PC-3 (cell line): ENCODE measurements at regions not wholly inside any gene's neighbourhood (a gene's known extent, or its start where the extent isn't known, plus 50 kb on each side); places are given as distances from the start of the nearest gene placed in this dataset.

Experiments used
- ATAC-seq: fragments of 200-7000 bp; cut with Tn5 transposase; 2 replicates; pipeline ENCODE4 v1.9.1; 2020; ENCODE audit warnings: mild to moderate bottlenecking, moderate library complexity
- BruUV-seq: library from RNA; stranded (reverse); fragments of 400-500 nt; replicated peaks from 2 replicates; lab custom pipeline; 2021; lab: Mats Ljungman, UMichigan
- CTCF ChIA-PET: fragments of 300-600 bp; sonication (Branson Sonifier 250); formaldehyde crosslinking; loops from one replicate; lab custom pipeline; 2022; ENCODE audit warnings: antibody characterized with exemption; lab: Charles Lee
- POLR2A ChIA-PET: fragments of 300-600 bp; sonication (Branson Sonifier 250); formaldehyde crosslinking; loops from one replicate; lab custom pipeline; 2022; ENCODE audit warnings: antibody characterized with exemption; ENCODE audit not compliant: unreplicated experiment; lab: Charles Lee
- DNase-seq: peaks from one replicate; pipeline ENCODE4 v3.0.0-alpha.2; 2015
- H2AFZ ChIP-seq: fragments of 300-600 bp; sonication (generic); 2 replicates; pipeline ENCODE4 v1.6.0; 2016; ENCODE audit warnings: antibody characterized with exemption, low read length
- H3F3A ChIP-seq: fragments of 300-600 bp; sonication (generic); one replicate; pipeline ENCODE4 v1.6.0; 2017; ENCODE audit warnings: antibody characterized with exemption, low read length, control low read depth, mild to moderate bottlenecking; ENCODE audit not compliant: unreplicated experiment
- H3K27ac ChIP-seq: fragments of 300-600 bp; sonication (generic); 2 replicates; pipeline ENCODE4 v1.5.1; 2016; ENCODE audit warnings: mild to moderate bottlenecking, low read length
- H3K27me3 ChIP-seq: fragments of 300-600 bp; sonication (generic); 2 replicates; pipeline ENCODE4 v1.6.1; 2016; ENCODE audit warnings: low read length, mixed read lengths
- H3K36me3 ChIP-seq: fragments of 300-600 bp; sonication (generic); 2 replicates; pipeline ENCODE4 v1.6.1; 2016; ENCODE audit warnings: low read depth, mixed run types, low read length, mixed read lengths
- H3K4me1 ChIP-seq: fragments of 300-600 bp; sonication (generic); 2 replicates; pipeline ENCODE4 v1.5.1; 2016; ENCODE audit warnings: low read length; ENCODE audit not compliant: insufficient read depth
- H3K4me2 ChIP-seq: fragments of 300-600 bp; sonication (generic); 2 replicates; pipeline ENCODE4 v1.6.0; 2016; ENCODE audit warnings: low read length
- H3K4me3 ChIP-seq: fragments of 300-600 bp; sonication (generic); 2 replicates; pipeline ENCODE4 v1.5.1; 2016; ENCODE audit warnings: mild to moderate bottlenecking, low read length, mixed read lengths
- H3K79me2 ChIP-seq: fragments of 300-600 bp; sonication (generic); 2 replicates; pipeline ENCODE4 v1.6.1; 2017; ENCODE audit warnings: low read length, mixed read lengths
- H3K9ac ChIP-seq: fragments of 300-600 bp; sonication (generic); 2 replicates; pipeline ENCODE4 v1.6.0; 2016; ENCODE audit warnings: mild to moderate bottlenecking, low read length
- H3K9me2 ChIP-seq: fragments of 300-600 bp; sonication (generic); replicated peaks from 2 replicates; pipeline ENCODE4 v1.6.1; 2016; ENCODE audit warnings: mixed run types, low read length, mixed read lengths
- H3K9me3 ChIP-seq: fragments of 300-600 bp; sonication (generic); 2 replicates; pipeline ENCODE4 v1.6.1; 2016; ENCODE audit warnings: low read length, mixed read lengths
- H4K20me1 ChIP-seq: fragments of 300-600 bp; sonication (generic); 2 replicates; pipeline ENCODE4 v1.6.1; 2016; ENCODE audit warnings: low read length, mixed read lengths
- CTCF ChIP-seq: fragments of 300-600 bp; sonication (generic); conservative IDR thresholded peaks from 2 replicates; pipeline ENCODE4 v1.5.1; 2017; ENCODE audit warnings: antibody characterized with exemption, low read depth, mild to moderate bottlenecking, low read length
- EZH2 ChIP-seq: fragments of 300-600 bp; sonication (generic); IDR thresholded peaks from one replicate; pipeline ENCODE4 v1.6.1; 2017; ENCODE audit warnings: antibody characterized with exemption, mild to moderate bottlenecking, low read length; ENCODE audit not compliant: unreplicated experiment
- EZH2phosphoT487 ChIP-seq: fragments of 300-600 bp; sonication (generic); IDR thresholded peaks from 2 replicates; pipeline ENCODE4 v1.6.1; 2018; ENCODE audit warnings: mild to moderate bottlenecking, antibody characterized with exemption, low read length, borderline replicate concordance
- intact Hi-C: fragments of 100-400 bp; cut with micrococcal nuclease; formaldehyde crosslinking; loops from 2 replicates; pipeline ENCODE4 v1.9.0; 2023

- no peaks in the 10 kb centered on the region for H3K9me2 ChIP-seq
- no peaks in the 10 kb centered on the region for H3F3A ChIP-seq
- H3K9ac ChIP-seq = no peak overlapping the region
- CTCF ChIA-PET = no interaction called here
- intact Hi-C loops = no loop called here
- no TSS peak for BruUV-seq
- H2AFZ ChIP-seq = no peak overlapping the region
- no peak for DNase-seq
- no peak for ATAC-seq
- POLR2A ChIA-PET = no interaction called here
- no peaks in the 10 kb centered on the region for H3K79me2 ChIP-seq
- H4K20me1 ChIP-seq = no peaks in the 10 kb centered on the region
- H3K27me3 ChIP-seq = no peaks in the 10 kb centered on the region
- no peaks in the 10 kb centered on the region for H3K4me1 ChIP-seq
- TF ChIP-seq EZH2phosphoT487 (no peak), EZH2 (no peak), CTCF (no peak)
- H3K4me2 ChIP-seq = no peak overlapping the region
- no peak overlapping the region for H3K27ac ChIP-seq
- H3K36me3 ChIP-seq = no peaks in the 10 kb centered on the region
- H3K4me3 ChIP-seq = no peak overlapping the region
- H3K9me3 ChIP-seq = no peaks in the 10 kb centered on the region
Observed at GRCh38 chr6:164551706-164552105, 757.7 kb downstream of the C6orf118 start.

GRCh38 chr6:164547076-164547475 lies 762.3 kb downstream of the C6orf118 start:
- DNase-seq (no peak), ATAC-seq (no peak)
- no peak overlapping the region for H3K4me2 ChIP-seq
- no peak overlapping the region for H3K4me3 ChIP-seq
- no peak overlapping the region for H3K27ac ChIP-seq
- H2AFZ ChIP-seq = no peak overlapping the region
- BruUV-seq = no TSS peak
- no peak overlapping the region for H3K9ac ChIP-seq
- no peaks in the 10 kb centered on the region for H3K36me3 ChIP-seq
- POLR2A ChIA-PET = no interaction called here
- CTCF ChIA-PET = no interaction called here
- H3K4me1 ChIP-seq = no peaks in the 10 kb centered on the region
- intact Hi-C loops = no loop called here
- H3K9me2 ChIP-seq = no peaks in the 10 kb centered on the region
- H3K79me2 ChIP-seq = no peaks in the 10 kb centered on the region
- H3F3A ChIP-seq = no peaks in the 10 kb centered on the region
- TF ChIP-seq CTCF = no peak
- H4K20me1 ChIP-seq = no peaks in the 10 kb centered on the region
- no peaks in the 10 kb centered on the region for H3K9me3 ChIP-seq
- no peaks in the 10 kb centered on the region for H3K27me3 ChIP-seq

GRCh38 chr6:164546263-164546662 lies 763.1 kb downstream of the C6orf118 start:
- BruUV-seq = no TSS peak
- intact Hi-C loops = no loop called here
- ATAC-seq (no peak), DNase-seq (no peak)
- H3K9me2 ChIP-seq = no peaks in the 10 kb centered on the region
- H3K27ac ChIP-seq = no peak overlapping the region
- TF ChIP-seq EZH2 = no peak
- no peak for TF ChIP-seq CTCF
- TF ChIP-seq EZH2phosphoT487 = no peak
- no peaks in the 10 kb centered on the region for H3K79me2 ChIP-seq
- H3K4me1 ChIP-seq = no peaks in the 10 kb centered on the region
- CTCF ChIA-PET = no interaction called here
- H3F3A ChIP-seq = no peaks in the 10 kb centered on the region
- H3K36me3 ChIP-seq = no peaks in the 10 kb centered on the region
- H3K9me3 ChIP-seq = no peaks in the 10 kb centered on the region
- H3K4me2 ChIP-seq = no peak overlapping the region
- H2AFZ ChIP-seq = no peak overlapping the region
- POLR2A ChIA-PET = no interaction called here
- H4K20me1 ChIP-seq = no peaks in the 10 kb centered on the region
- H3K9ac ChIP-seq = no peak overlapping the region
- H3K4me3 ChIP-seq = no peak overlapping the region
- no peaks in the 10 kb centered on the region for H3K27me3 ChIP-seq
